KMS-11 (cell line): ENCODE measurements at regions not wholly inside any gene's neighbourhood (a gene's known extent, or its start where the extent isn't known, plus 50 kb on each side); places are given as distances from the start of the nearest gene placed in this dataset.

Experiments
- H2AFZ ChIP-seq: fragments of 200-600 bp; sonication (generic); 2 replicates; pipeline ENCODE4 v1.6.1; 2016; ENCODE audit warnings: antibody characterized with exemption, mixed run types, low read depth
- H3K27ac ChIP-seq: fragments of 200-600 bp; sonication (generic); 2 replicates; pipeline ENCODE4 v1.6.1; 2016; ENCODE audit warnings: mild to moderate bottlenecking, mixed run types
- H3K27me3 ChIP-seq: fragments of 200-600 bp; sonication (generic); 2 replicates; pipeline ENCODE4 v1.6.1; 2017; ENCODE audit warnings: mild to moderate bottlenecking, low read depth, mixed run types, moderate library complexity; ENCODE audit not compliant: insufficient read depth
- H3K36me3 ChIP-seq: fragments of 200-600 bp; sonication (generic); 2 replicates; pipeline ENCODE4 v1.6.1; 2017; ENCODE audit warnings: mild to moderate bottlenecking, mixed run types; ENCODE audit not compliant: insufficient read depth
- H3K4me1 ChIP-seq: fragments of 200-600 bp; sonication (generic); 2 replicates; pipeline ENCODE4 v1.6.1; 2016; ENCODE audit warnings: mild to moderate bottlenecking, low read depth, mixed run types; ENCODE audit not compliant: poor library complexity, severe bottlenecking
- H3K4me2 ChIP-seq: fragments of 200-600 bp; sonication (generic); 2 replicates; pipeline ENCODE4 v1.7.0; 2016; ENCODE audit warnings: mild to moderate bottlenecking, mixed run types
- H3K4me3 ChIP-seq: fragments of 200-600 bp; sonication (generic); IDR thresholded peaks from 2 replicates; pipeline ENCODE4 v1.6.1; 2017; ENCODE audit warnings: low read depth, low read length, mixed read lengths; ENCODE audit not compliant: insufficient read depth
- H3K79me2 ChIP-seq: fragments of 200-600 bp; sonication (generic); 2 replicates; pipeline ENCODE4 v1.6.1; 2016; ENCODE audit warnings: low read depth, mixed run types; ENCODE audit not compliant: insufficient read depth
- H3K9ac ChIP-seq: fragments of 200-600 bp; sonication (generic); 2 replicates; pipeline ENCODE4 v1.6.1; 2016; ENCODE audit warnings: mild to moderate bottlenecking, mixed run types
- H4K20me1 ChIP-seq: fragments of 200-600 bp; sonication (generic); 2 replicates; pipeline ENCODE4 v1.6.1; 2016; ENCODE audit warnings: mild to moderate bottlenecking, mixed run types; ENCODE audit not compliant: insufficient read depth
- TF ChIP-seq, protein P1 (sequence below): fragments of 200-600 bp; sonication (generic); conservative IDR thresholded peaks from 2 replicates; pipeline ENCODE4 v1.6.1; 2017; ENCODE audit warnings: low read depth, mild to moderate bottlenecking, antibody characterized with exemption, low read length, moderate library complexity, mixed read lengths

DNA sequence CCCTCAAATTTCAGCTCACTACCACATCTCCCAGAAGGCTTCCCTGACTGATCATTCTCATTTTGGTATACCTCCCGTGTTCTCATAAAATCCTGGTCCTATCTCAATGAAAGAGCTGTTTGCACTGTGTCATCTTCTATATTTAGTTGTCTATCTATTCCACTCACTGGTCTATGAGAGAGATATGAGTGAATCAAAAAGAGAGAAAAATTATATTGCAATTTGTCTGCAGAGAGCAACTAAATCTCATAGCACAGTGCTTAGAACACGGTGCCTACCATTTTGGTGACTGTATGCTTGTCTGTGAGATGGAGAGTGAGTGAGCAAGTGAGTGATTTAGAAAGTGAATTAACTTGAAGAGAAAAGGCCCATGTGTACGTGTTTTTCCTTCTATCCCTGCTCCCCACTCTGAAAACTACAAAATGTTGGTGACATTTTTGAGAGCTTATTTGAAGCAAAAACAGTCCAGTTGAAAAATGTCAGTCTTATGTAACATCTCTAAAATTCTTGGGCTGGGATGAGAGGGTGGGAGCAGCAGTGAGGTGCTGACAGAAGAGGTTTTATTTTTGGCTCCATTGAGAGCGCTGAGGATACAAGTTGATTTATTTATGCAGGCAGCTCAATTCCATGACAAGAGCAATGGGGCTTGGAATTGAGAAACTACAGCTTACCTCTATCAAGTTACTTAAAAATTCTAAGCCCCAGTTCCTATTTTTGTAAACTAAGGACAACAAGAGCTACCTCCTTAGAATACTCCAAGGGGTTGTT is 373.5 kb upstream of the CHST9 start:
- Histone ChIP-seq H3K27ac (no peak overlapping the region), H3K4me1 (no peaks in the 10 kb centered on the region), H3K9ac (no peak overlapping the region), H3K27me3 (no peaks in the 10 kb centered on the region), H3K4me2 (no peak overlapping the region), H3K79me2 (no peaks in the 10 kb centered on the region), H3K36me3 (no peaks in the 10 kb centered on the region), H2AFZ (no peak overlapping the region), H3K4me3 (no peak overlapping the region), H4K20me1 (no peaks in the 10 kb centered on the region)
- TF ChIP-seq, protein P1, sequence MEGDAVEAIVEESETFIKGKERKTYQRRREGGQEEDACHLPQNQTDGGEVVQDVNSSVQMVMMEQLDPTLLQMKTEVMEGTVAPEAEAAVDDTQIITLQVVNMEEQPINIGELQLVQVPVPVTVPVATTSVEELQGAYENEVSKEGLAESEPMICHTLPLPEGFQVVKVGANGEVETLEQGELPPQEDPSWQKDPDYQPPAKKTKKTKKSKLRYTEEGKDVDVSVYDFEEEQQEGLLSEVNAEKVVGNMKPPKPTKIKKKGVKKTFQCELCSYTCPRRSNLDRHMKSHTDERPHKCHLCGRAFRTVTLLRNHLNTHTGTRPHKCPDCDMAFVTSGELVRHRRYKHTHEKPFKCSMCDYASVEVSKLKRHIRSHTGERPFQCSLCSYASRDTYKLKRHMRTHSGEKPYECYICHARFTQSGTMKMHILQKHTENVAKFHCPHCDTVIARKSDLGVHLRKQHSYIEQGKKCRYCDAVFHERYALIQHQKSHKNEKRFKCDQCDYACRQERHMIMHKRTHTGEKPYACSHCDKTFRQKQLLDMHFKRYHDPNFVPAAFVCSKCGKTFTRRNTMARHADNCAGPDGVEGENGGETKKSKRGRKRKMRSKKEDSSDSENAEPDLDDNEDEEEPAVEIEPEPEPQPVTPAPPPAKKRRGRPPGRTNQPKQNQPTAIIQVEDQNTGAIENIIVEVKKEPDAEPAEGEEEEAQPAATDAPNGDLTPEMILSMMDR: no peak

DNA sequence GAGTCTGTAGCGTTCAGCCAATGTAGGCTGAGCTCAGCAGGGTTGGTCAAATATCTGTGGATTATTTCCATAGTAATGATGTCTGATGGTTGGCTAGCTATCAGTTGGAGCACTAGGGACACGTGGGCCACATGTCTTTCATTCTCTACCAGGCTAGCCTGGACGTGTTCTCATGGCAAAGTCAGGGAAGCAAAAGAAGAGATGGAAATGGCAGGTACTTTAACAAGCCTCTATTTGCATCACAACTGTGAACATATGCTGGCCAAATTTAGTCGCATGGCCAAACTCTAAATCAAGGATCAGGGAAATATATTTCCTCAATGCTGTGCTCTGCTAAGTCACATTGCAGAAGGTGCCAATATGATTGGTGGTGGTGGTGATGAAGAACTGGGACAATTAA is 371.6 kb upstream of the CHST9 start:
- no peak overlapping the region for H3K4me3 ChIP-seq
- H3K9ac ChIP-seq: no peak overlapping the region
- H3K4me1 ChIP-seq: no peaks in the 10 kb centered on the region
- H3K79me2 ChIP-seq: no peaks in the 10 kb centered on the region
- H3K36me3 ChIP-seq: no peaks in the 10 kb centered on the region
- no peaks in the 10 kb centered on the region for H4K20me1 ChIP-seq
- no peak overlapping the region for H3K27ac ChIP-seq
- TF ChIP-seq, protein P1: no peak
- H3K4me2 ChIP-seq: no peak overlapping the region
- no peak overlapping the region for H2AFZ ChIP-seq
- H3K27me3 ChIP-seq: no peaks in the 10 kb centered on the region

DNA sequence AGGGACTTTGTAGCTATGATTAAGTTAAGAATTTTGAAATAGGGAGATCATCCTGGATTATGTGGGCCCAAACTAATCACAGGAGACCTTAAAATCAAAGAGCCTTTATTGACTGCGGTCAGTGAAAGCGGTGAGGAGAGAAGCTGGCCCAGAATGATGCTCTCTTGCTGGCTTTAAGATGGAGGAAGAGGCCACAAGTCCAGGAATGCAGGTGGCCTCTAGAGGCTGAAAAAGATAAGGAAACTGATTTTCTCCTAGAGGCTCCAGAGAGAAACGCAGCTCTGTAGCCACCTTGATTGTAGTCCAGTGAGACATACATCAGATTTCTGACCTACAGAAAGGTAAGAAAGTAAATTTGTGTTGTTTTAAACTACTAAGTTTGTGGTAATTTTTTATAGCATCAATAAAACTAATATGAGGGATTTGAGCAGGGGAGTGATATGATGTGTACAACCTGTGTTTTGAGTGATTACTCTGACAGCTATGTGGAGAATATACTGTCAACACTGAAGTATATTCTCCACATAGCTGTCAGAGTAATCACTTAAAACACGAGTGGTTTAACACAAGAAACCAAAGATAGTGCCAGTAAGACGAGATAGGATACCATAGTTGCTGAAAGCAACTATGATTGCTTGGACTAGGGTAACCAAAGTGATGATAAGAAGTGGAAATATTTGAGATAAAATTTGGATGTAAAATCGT is 364.4 kb upstream of the CHST9 start:
- H3K27ac ChIP-seq: no peak overlapping the region
- H4K20me1 ChIP-seq: no peaks in the 10 kb centered on the region
- H3K27me3 ChIP-seq: no peaks in the 10 kb centered on the region
- H3K79me2 ChIP-seq: no peaks in the 10 kb centered on the region
- H3K4me2 ChIP-seq: no peak overlapping the region
- no peaks in the 10 kb centered on the region for H3K4me1 ChIP-seq
- no peaks in the 10 kb centered on the region for H3K36me3 ChIP-seq
- no peak overlapping the region for H2AFZ ChIP-seq
- TF ChIP-seq, protein P1: no peak
- no peak overlapping the region for H3K9ac ChIP-seq
- H3K4me3 ChIP-seq: no peak overlapping the region

DNA sequence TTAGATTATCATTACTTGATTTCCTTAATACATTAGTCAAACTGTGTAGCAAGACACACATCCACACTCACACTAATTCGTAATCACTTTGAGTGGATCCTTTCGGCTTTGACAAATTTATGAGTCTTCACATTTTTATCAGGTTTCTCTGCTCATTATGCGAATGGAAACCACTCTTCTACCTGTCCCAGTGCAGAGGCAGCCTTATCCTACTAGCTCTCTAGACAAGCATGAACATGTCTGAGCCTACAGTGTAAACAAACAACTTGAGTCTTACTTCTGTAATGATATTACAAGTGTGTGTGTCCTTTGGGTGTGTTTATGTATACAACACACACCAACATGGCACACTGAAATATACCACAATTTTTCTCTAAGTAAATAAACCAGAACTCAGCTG is 361.9 kb upstream of the CHST9 start:
- H3K4me3 ChIP-seq: no peak overlapping the region
- TF ChIP-seq, protein P1: no peak
- no peak overlapping the region for H2AFZ ChIP-seq
- H3K27ac ChIP-seq: no peak overlapping the region
- no peak overlapping the region for H3K4me2 ChIP-seq
- no peaks in the 10 kb centered on the region for H4K20me1 ChIP-seq
- H3K9ac ChIP-seq: no peak overlapping the region
- H3K27me3 ChIP-seq: no peaks in the 10 kb centered on the region
- H3K36me3 ChIP-seq: no peaks in the 10 kb centered on the region
- no peaks in the 10 kb centered on the region for H3K79me2 ChIP-seq
- H3K4me1 ChIP-seq: no peaks in the 10 kb centered on the region
